Upper lobe of left lung (tissue), 4 donors: ENCODE measurements at regions not wholly inside any gene's neighbourhood (a gene's known extent, or its start where the extent isn't known, plus 50 kb on each side); places are given as distances from the start of the nearest gene placed in this dataset.

Source experiments
- EP300 ChIP-seq, 4 donors: sonication (generic); formaldehyde crosslinking; IDR thresholded peaks; one replicate each; pipeline ENCODE4 v1.5.1; 2017; ENCODE audit warnings: antibody characterized with exemption in 4 of 4, control low read depth in 2 of 4
- POLR2AphosphoS5 ChIP-seq, 2 donors: sonication (generic); formaldehyde crosslinking; IDR thresholded peaks; one replicate each; pipeline ENCODE4 v1.5.1; 2017; ENCODE audit warnings: antibody characterized with exemption in 2 of 2
- TF ChIP-seq, protein P1 (sequence below), 6 experiments: fragments of 450-650 bp in 4 of 6; fragments of 200-600 bp in 2 of 6; sonication (generic) in 2 of 6; IDR thresholded peaks; one replicate each; pipeline ENCODE4 v1.5.1; 2016 to 2019; ENCODE audit warnings: antibody characterized with exemption in 6 of 6

DNA sequence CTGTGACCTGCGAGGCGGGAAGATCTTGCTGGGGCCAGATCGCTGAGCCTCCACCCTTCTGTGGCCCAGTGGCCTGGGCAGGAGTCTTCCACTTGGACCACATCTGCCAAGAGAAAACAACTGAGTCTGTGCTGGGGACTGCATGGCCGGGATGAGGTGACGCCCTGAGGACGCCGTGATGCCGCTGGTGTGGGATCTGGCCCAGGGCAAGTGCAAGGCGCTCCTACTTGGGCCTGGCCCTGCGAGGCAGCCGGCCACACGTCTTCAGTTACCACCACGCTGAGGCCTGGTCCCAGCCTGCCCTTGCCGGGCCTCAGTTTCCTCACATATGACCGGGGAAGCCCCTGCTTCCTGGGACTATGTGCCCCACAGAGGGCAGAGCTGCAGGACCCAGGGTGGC is 133.4 kb downstream of the SLC25A46 start:
- TF ChIP-seq EP300 (IDR thresholded peaks at IDR 0.05) (no peak), POLR2AphosphoS5 (IDR thresholded peaks at IDR 0.05) (no peak)
- TF ChIP-seq, protein P1, sequence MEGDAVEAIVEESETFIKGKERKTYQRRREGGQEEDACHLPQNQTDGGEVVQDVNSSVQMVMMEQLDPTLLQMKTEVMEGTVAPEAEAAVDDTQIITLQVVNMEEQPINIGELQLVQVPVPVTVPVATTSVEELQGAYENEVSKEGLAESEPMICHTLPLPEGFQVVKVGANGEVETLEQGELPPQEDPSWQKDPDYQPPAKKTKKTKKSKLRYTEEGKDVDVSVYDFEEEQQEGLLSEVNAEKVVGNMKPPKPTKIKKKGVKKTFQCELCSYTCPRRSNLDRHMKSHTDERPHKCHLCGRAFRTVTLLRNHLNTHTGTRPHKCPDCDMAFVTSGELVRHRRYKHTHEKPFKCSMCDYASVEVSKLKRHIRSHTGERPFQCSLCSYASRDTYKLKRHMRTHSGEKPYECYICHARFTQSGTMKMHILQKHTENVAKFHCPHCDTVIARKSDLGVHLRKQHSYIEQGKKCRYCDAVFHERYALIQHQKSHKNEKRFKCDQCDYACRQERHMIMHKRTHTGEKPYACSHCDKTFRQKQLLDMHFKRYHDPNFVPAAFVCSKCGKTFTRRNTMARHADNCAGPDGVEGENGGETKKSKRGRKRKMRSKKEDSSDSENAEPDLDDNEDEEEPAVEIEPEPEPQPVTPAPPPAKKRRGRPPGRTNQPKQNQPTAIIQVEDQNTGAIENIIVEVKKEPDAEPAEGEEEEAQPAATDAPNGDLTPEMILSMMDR (IDR thresholded peaks at IDR 0.05), result no peak
